Mucosa of stomach (tissue), 1 donor: ENCODE measurements at regions not wholly inside any gene's neighbourhood (a gene's known extent, or its start where the extent isn't known, plus 50 kb on each side); places are given as distances from the start of the nearest gene placed in this dataset.

Experiments used
- H3K27me3 ChIP-seq: one replicate; pipeline ENCODE4 v1.7.0; 2013; ENCODE audit warnings: mild to moderate bottlenecking, low read length; ENCODE audit not compliant: control insufficient read depth, insufficient read depth
- H3K36me3 ChIP-seq: one replicate; pipeline ENCODE4 v1.7.0; 2013; ENCODE audit warnings: low read length; ENCODE audit not compliant: control insufficient read depth, insufficient read depth
- H3K4me1 ChIP-seq: one replicate; pipeline ENCODE4 v1.7.0; 2013; ENCODE audit warnings: mild to moderate bottlenecking, low read length; ENCODE audit not compliant: control insufficient read depth, insufficient read depth
- H3K4me3 ChIP-seq: one replicate; pipeline ENCODE4 v1.7.0; 2013; ENCODE audit warnings: low read length
- H3K9ac ChIP-seq: one replicate; pipeline ENCODE4 v1.7.0; 2013; ENCODE audit warnings: mild to moderate bottlenecking, low read length, moderate library complexity
- H3K9me3 ChIP-seq: one replicate; pipeline ENCODE4 v1.7.0; 2013; ENCODE audit warnings: mild to moderate bottlenecking, low read length, moderate library complexity; ENCODE audit not compliant: control insufficient read depth
- donor health status: Pancreatic carcinoma.

GRCh38 chr16:86449446-86450095, 60.8 kb upstream of the FOXF1 start:
- Histone ChIP-seq H3K4me1 (no peaks in the 10 kb centered on the region), H3K27me3 (no peaks in the 10 kb centered on the region), H3K36me3 (no peaks in the 10 kb centered on the region), H3K9ac (no peak overlapping the region), H3K4me3 (no peak overlapping the region), H3K9me3 (no peaks in the 10 kb centered on the region)

GRCh38 chr16:86450691-86451090, 59.6 kb upstream of the FOXF1 start:
- Histone ChIP-seq H3K9ac (no peak overlapping the region), H3K9me3 (no peaks in the 10 kb centered on the region), H3K27me3 (no peaks in the 10 kb centered on the region), H3K36me3 (no peaks in the 10 kb centered on the region), H3K4me1 (no peaks in the 10 kb centered on the region), H3K4me3 (no peak overlapping the region)

- H3K27me3 ChIP-seq, result no peaks in the 10 kb centered on the region
- no peaks in the 10 kb centered on the region for H3K9me3 ChIP-seq
- H3K4me3 ChIP-seq, result no peak overlapping the region
- H3K4me1 ChIP-seq, result no peaks in the 10 kb centered on the region
- H3K9ac ChIP-seq, result no peak overlapping the region
- H3K36me3 ChIP-seq, result no peaks in the 10 kb centered on the region
These were observed 57.9 kb upstream of the FOXF1 start for GRCh38 chr16:86452451-86452850.

- no peak overlapping the region for H3K4me3 ChIP-seq
- peaks cover 8% of the 10 kb centered on the region for H3K4me1 ChIP-seq
- H3K9ac ChIP-seq, result no peak overlapping the region
- H3K36me3 ChIP-seq, result no peaks in the 10 kb centered on the region
- no peaks in the 10 kb centered on the region for H3K9me3 ChIP-seq
- H3K27me3 ChIP-seq, result no peaks in the 10 kb centered on the region
These were observed 55.2 kb upstream of the FOXF1 start for GRCh38 chr16:86455116-86455515.

- Histone ChIP-seq H3K36me3 (no peaks in the 10 kb centered on the region), H3K9ac (no peak overlapping the region), H3K4me3 (no peak overlapping the region), H3K9me3 (no peaks in the 10 kb centered on the region), H3K4me1 (peaks cover 8% of the 10 kb centered on the region), H3K27me3 (no peaks in the 10 kb centered on the region)
These were observed 54.7 kb upstream of the FOXF1 start for GRCh38 chr16:86455640-86456039.

GRCh38 chr16:86457501-86458148, 52.7 kb upstream of the FOXF1 start:
- H3K4me1 ChIP-seq, result peaks cover 8% of the 10 kb centered on the region
- no peaks in the 10 kb centered on the region for H3K27me3 ChIP-seq
- H3K9ac ChIP-seq, result no peak overlapping the region
- no peaks in the 10 kb centered on the region for H3K36me3 ChIP-seq
- no peaks in the 10 kb centered on the region for H3K9me3 ChIP-seq
- no peak overlapping the region for H3K4me3 ChIP-seq

GRCh38 chr16:86458149-86458777, 52.1 kb upstream of the FOXF1 start:
- H3K4me1 ChIP-seq, result peaks cover 8% of the 10 kb centered on the region
- no peaks in the 10 kb centered on the region for H3K9me3 ChIP-seq
- no peaks in the 10 kb centered on the region for H3K36me3 ChIP-seq
- H3K4me3 ChIP-seq, result no peak overlapping the region
- H3K9ac ChIP-seq, result no peak overlapping the region
- no peaks in the 10 kb centered on the region for H3K27me3 ChIP-seq

- no peaks in the 10 kb centered on the region for H3K9me3 ChIP-seq
- no peak overlapping the region for H3K4me3 ChIP-seq
- H3K9ac ChIP-seq, result no peak overlapping the region
- no peaks in the 10 kb centered on the region for H3K27me3 ChIP-seq
- H3K4me1 ChIP-seq, result peaks cover 8% of the 10 kb centered on the region
- no peaks in the 10 kb centered on the region for H3K36me3 ChIP-seq
These were observed 51.1 kb upstream of the FOXF1 start for GRCh38 chr16:86459266-86459665.
